ENCODE measurements at regions not wholly inside any gene's neighbourhood (a gene's known extent, or its start where the extent isn't known, plus 50 kb on each side); places are given as distances from the start of the nearest gene placed in this dataset.

- no peak overlapping the region for H3K27ac ChIP-seq
- H3K4me1 ChIP-seq (replicated peaks in 1 of 2): no peaks in the 10 kb centered on the region
- H3K27me3 ChIP-seq: peaks cover 16% of the 10 kb centered on the region
- H3K4me3 ChIP-seq: no peak overlapping the region
- no peak for DNase-seq
- H3K9me3 ChIP-seq (replicated peaks in 1 of 3): no peaks in the 10 kb centered on the region
- WGBS, 4 donors: 48 to 64% (median 58%) methylated on average over 5 of the region's 5 CpGs
- intact Hi-C loops (cut with DNase I): no loop called here
- TF ChIP-seq CTCF (IDR thresholded peaks at IDR 0.05) (no peak), POLR2A (IDR thresholded peaks at IDR 0.05) (no peak)
- H3K36me3 ChIP-seq (replicated peaks in 1 of 2): no peaks in the 10 kb centered on the region
Observed at GRCh38 chr9:36742264-36742663, 169.6 kb downstream of the MELK start.

- no peak overlapping the region for H3K27ac ChIP-seq
- TF ChIP-seq CTCF (IDR thresholded peaks at IDR 0.05): no peak
- TF ChIP-seq POLR2A (IDR thresholded peaks at IDR 0.05): no peak
- intact Hi-C loops (cut with DNase I): no loop called here
- DNase-seq: no peak
- no peak overlapping the region for H3K4me3 ChIP-seq
- no peaks in the 10 kb centered on the region for H3K36me3 ChIP-seq (replicated peaks in 1 of 2)
- H3K9me3 ChIP-seq (replicated peaks in 1 of 3): no peaks in the 10 kb centered on the region
- H3K4me1 ChIP-seq (replicated peaks in 1 of 2): no peaks in the 10 kb centered on the region
- WGBS, 4 donors: 57 to 76% (median 62%) methylated on average over 1 to 3 of the region's 3 CpGs
- H3K27me3 ChIP-seq: peaks cover 7% of the 10 kb centered on the region
Observed at GRCh38 chr9:36744678-36745077, 172.0 kb downstream of the MELK start.

GRCh38 chr9:36745977-36746376, 173.3 kb downstream of the MELK start:
- H3K27ac ChIP-seq: no peak overlapping the region
- 70 to 81% (median 74%) methylated on average over 7 to 11 of the region's 11 CpGs for WGBS, 4 donors
- DNase-seq: no peak
- no peaks in the 10 kb centered on the region for H3K4me1 ChIP-seq (replicated peaks in 1 of 2)
- peaks cover 3% of the 10 kb centered on the region for H3K27me3 ChIP-seq
- TF ChIP-seq CTCF (IDR thresholded peaks at IDR 0.05): no peak
- TF ChIP-seq POLR2A (IDR thresholded peaks at IDR 0.05): no peak
- no peaks in the 10 kb centered on the region for H3K9me3 ChIP-seq (replicated peaks in 1 of 3)
- no peaks in the 10 kb centered on the region for H3K36me3 ChIP-seq (replicated peaks in 1 of 2)
- H3K4me3 ChIP-seq: no peak overlapping the region
- intact Hi-C loops (cut with DNase I): no loop called here

- Histone ChIP-seq H3K27ac (no peak overlapping the region), H3K36me3 (replicated peaks in 1 of 2) (no peaks in the 10 kb centered on the region), H3K4me1 (replicated peaks in 1 of 2) (no peaks in the 10 kb centered on the region), H3K4me3 (no peak overlapping the region), H3K27me3 (peaks cover 3% of the 10 kb centered on the region), H3K9me3 (replicated peaks in 1 of 3) (no peaks in the 10 kb centered on the region)
- TF ChIP-seq POLR2A (IDR thresholded peaks at IDR 0.05) (no peak), CTCF (IDR thresholded peaks at IDR 0.05) (no peak)
- DNase-seq: no peak
- 55 to 63% (median 56%) methylated on average over 3 of the region's 3 CpGs for WGBS, 4 donors
- intact Hi-C loops (cut with DNase I): no loop called here
Observed at GRCh38 chr9:36746415-36746814, 173.7 kb downstream of the MELK start.

Data from adrenal gland (tissue), 9 donors.